GM23338 (cell line): ENCODE measurements at regions not wholly inside any gene's neighbourhood (a gene's known extent, or its start where the extent isn't known, plus 50 kb on each side); places are given as distances from the start of the nearest gene placed in this dataset.

ENCODE experiments used
- ATAC-seq: fragments of 200-7000 bp; cut with Tn5 transposase; 3 replicates; pipeline ENCODE4 v1.9.1; 2020
- DNase-seq: peaks from one replicate; pipeline ENCODE4 v3.0.0-alpha.2; 2015; ENCODE audit warnings: low spot score
- H2AFZ ChIP-seq: fragments of 200-600 bp; sonication (generic); 2 replicates; pipeline ENCODE4 v1.8.0; 2016; ENCODE audit warnings: antibody characterized with exemption, mild to moderate bottlenecking, moderate library complexity
- H3F3A ChIP-seq: fragments of 200-600 bp; sonication (generic); replicated peaks from 2 replicates; pipeline ENCODE4 v1.8.0; 2017; ENCODE audit warnings: antibody characterized with exemption, mixed run types, low read depth
- H3K27ac ChIP-seq: fragments of 200-600 bp; sonication (generic); 2 replicates; pipeline ENCODE4 v1.6.1; 2016; ENCODE audit warnings: low read depth
- H3K27me3 ChIP-seq: fragments of 200-600 bp; sonication (generic); 2 replicates; pipeline ENCODE4 v1.8.0; 2016; ENCODE audit warnings: mild to moderate bottlenecking, mixed run types, moderate library complexity; ENCODE audit not compliant: insufficient read depth
- H3K36me3 ChIP-seq: fragments of 200-600 bp; sonication (generic); 2 replicates; pipeline ENCODE4 v1.8.0; 2016; ENCODE audit warnings: mild to moderate bottlenecking; ENCODE audit not compliant: insufficient read depth
- H3K4me1 ChIP-seq: fragments of 200-600 bp; sonication (generic); 2 replicates; pipeline ENCODE4 v1.8.0; 2016; ENCODE audit warnings: mild to moderate bottlenecking, moderate library complexity; ENCODE audit not compliant: insufficient read depth
- H3K4me2 ChIP-seq: fragments of 200-600 bp; sonication (generic); 2 replicates; pipeline ENCODE4 v1.7.1; 2017; ENCODE audit warnings: mixed run types
- H3K4me3 ChIP-seq: fragments of 200-600 bp; sonication (generic); 2 replicates; pipeline ENCODE4 v1.6.1; 2016; ENCODE audit warnings: mixed run types
- H3K79me2 ChIP-seq: fragments of 200-600 bp; sonication (generic); replicated peaks from 2 replicates; pipeline ENCODE4 v1.8.0; 2017; ENCODE audit warnings: mild to moderate bottlenecking; ENCODE audit not compliant: insufficient read depth
- H3K9me2 ChIP-seq: fragments of 200-600 bp; sonication (generic); 2 replicates; pipeline ENCODE4 v1.8.0; 2017; ENCODE audit not compliant: insufficient read depth
- H4K20me1 ChIP-seq: fragments of 200-600 bp; sonication (generic); replicated peaks from 2 replicates; pipeline ENCODE4 v1.8.0; 2017; ENCODE audit warnings: mild to moderate bottlenecking; ENCODE audit not compliant: insufficient read depth
- H3K27ac Mint-ChIP-seq: 2 replicates; pipeline ENCODE4 v1.8.0; 2020; ENCODE audit warnings: inconsistent platforms, mild to moderate bottlenecking, moderate library complexity, mixed read lengths
- H3K27me3 Mint-ChIP-seq: 3 replicates; pipeline ENCODE4 v1.8.0; 2022; ENCODE audit warnings: low read depth, mild to moderate bottlenecking, moderate library complexity, mixed read lengths, inconsistent platforms; ENCODE audit not compliant: insufficient read depth, poor library complexity
- H3K36me3 Mint-ChIP-seq: 3 replicates; pipeline ENCODE4 v1.8.0; 2021; ENCODE audit warnings: low read depth, mild to moderate bottlenecking, inconsistent platforms, moderate library complexity, mixed read lengths
- H3K4me1 Mint-ChIP-seq: 3 replicates; pipeline ENCODE4 v1.8.0; 2020; ENCODE audit warnings: mild to moderate bottlenecking, inconsistent platforms, mixed read lengths
- H3K4me3 Mint-ChIP-seq: 3 replicates; pipeline ENCODE4 v1.8.0; 2021; ENCODE audit warnings: moderate library complexity, mild to moderate bottlenecking, inconsistent platforms, mixed read lengths
- H3K9me3 Mint-ChIP-seq: 3 replicates; pipeline ENCODE4 v1.8.0; 2020; ENCODE audit warnings: moderate library complexity, mild to moderate bottlenecking, inconsistent platforms, mixed read lengths
- EZH2 ChIP-seq: fragments of 200-600 bp; sonication (generic); IDR thresholded peaks from one replicate; pipeline ENCODE4 v1.8.0; 2017; ENCODE audit warnings: antibody characterized with exemption, mild to moderate bottlenecking, low read depth; ENCODE audit not compliant: unreplicated experiment
- EZH2phosphoT487 ChIP-seq: fragments of 200-600 bp; sonication (generic); IDR thresholded peaks from one replicate; pipeline ENCODE4 v1.8.1; 2018; ENCODE audit warnings: antibody characterized with exemption; ENCODE audit not compliant: unreplicated experiment
- NANOG ChIP-seq: IDR thresholded peaks from 2 replicates; pipeline ENCODE4 v1.6.1; 2016; ENCODE audit warnings: antibody characterized with exemption, borderline replicate concordance
- POLR2AphosphoS5 ChIP-seq: IDR thresholded peaks from 2 replicates; pipeline ENCODE4 v1.6.1; 2016; ENCODE audit warnings: antibody characterized with exemption, low read depth
- ZNF114 ChIP-seq: fragments of 250-450 bp; sonication (Bioruptor Pico); IDR thresholded peaks from 2 replicates; pipeline ENCODE4 v1.5.0; 2020; ENCODE audit warnings: mild to moderate bottlenecking, moderate library complexity
- ZNF462 ChIP-seq: fragments of 250-450 bp; sonication (Bioruptor Pico); IDR thresholded peaks from 2 replicates; pipeline ENCODE4 v1.5.0; 2020; ENCODE audit warnings: mild to moderate bottlenecking, moderate library complexity
- TF ChIP-seq, protein P1 (sequence below): IDR thresholded peaks from one replicate; pipeline ENCODE4 v1.6.1; 2018; ENCODE audit warnings: antibody characterized with exemption; ENCODE audit not compliant: unreplicated experiment
- TF ChIP-seq, protein P2 (sequence below): IDR thresholded peaks from 2 replicates; pipeline ENCODE4 v1.6.1; 2016; ENCODE audit warnings: antibody characterized with exemption

GRCh38 chr4:133668061-133668851 is 519.2 kb downstream of the PCDH10 start:
- peaks cover 7% of the 10 kb centered on the region; the same call in 1 of the 2 replicates for H3K9me2 ChIP-seq
- no peak overlapping the region for H3K4me2 ChIP-seq
- H4K20me1 ChIP-seq: no peaks in the 10 kb centered on the region
- Mint-ChIP-seq H3K27ac (no peak overlapping the region), H3K4me3 (no peak overlapping the region), H3K4me1 (peaks cover 12% of the 10 kb centered on the region), H3K27me3 (no peaks in the 10 kb centered on the region), H3K36me3 (no peaks in the 10 kb centered on the region), H3K9me3 (no peaks in the 10 kb centered on the region; the same call in 2 of the 3 replicates)
- no peaks in the 10 kb centered on the region for H3F3A ChIP-seq
- 0 out of 2 replicates have a peak, but pooled peaks cover 3% of the 10 kb centered on the region for H3K4me1 ChIP-seq
- H3K4me3 ChIP-seq: no peak overlapping the region
- TF ChIP-seq ZNF462 (CRISPR knock-in tag) (no peak), EZH2 (no peak), ZNF114 (no peak), EZH2phosphoT487 (no peak), POLR2AphosphoS5 (no peak), NANOG (no peak)
- TF ChIP-seq, protein P1, sequence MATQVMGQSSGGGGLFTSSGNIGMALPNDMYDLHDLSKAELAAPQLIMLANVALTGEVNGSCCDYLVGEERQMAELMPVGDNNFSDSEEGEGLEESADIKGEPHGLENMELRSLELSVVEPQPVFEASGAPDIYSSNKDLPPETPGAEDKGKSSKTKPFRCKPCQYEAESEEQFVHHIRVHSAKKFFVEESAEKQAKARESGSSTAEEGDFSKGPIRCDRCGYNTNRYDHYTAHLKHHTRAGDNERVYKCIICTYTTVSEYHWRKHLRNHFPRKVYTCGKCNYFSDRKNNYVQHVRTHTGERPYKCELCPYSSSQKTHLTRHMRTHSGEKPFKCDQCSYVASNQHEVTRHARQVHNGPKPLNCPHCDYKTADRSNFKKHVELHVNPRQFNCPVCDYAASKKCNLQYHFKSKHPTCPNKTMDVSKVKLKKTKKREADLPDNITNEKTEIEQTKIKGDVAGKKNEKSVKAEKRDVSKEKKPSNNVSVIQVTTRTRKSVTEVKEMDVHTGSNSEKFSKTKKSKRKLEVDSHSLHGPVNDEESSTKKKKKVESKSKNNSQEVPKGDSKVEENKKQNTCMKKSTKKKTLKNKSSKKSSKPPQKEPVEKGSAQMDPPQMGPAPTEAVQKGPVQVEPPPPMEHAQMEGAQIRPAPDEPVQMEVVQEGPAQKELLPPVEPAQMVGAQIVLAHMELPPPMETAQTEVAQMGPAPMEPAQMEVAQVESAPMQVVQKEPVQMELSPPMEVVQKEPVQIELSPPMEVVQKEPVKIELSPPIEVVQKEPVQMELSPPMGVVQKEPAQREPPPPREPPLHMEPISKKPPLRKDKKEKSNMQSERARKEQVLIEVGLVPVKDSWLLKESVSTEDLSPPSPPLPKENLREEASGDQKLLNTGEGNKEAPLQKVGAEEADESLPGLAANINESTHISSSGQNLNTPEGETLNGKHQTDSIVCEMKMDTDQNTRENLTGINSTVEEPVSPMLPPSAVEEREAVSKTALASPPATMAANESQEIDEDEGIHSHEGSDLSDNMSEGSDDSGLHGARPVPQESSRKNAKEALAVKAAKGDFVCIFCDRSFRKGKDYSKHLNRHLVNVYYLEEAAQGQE: no peak
- TF ChIP-seq, protein P2, sequence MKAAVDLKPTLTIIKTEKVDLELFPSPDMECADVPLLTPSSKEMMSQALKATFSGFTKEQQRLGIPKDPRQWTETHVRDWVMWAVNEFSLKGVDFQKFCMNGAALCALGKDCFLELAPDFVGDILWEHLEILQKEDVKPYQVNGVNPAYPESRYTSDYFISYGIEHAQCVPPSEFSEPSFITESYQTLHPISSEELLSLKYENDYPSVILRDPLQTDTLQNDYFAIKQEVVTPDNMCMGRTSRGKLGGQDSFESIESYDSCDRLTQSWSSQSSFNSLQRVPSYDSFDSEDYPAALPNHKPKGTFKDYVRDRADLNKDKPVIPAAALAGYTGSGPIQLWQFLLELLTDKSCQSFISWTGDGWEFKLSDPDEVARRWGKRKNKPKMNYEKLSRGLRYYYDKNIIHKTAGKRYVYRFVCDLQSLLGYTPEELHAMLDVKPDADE: no peak
- no peaks in the 10 kb centered on the region for H3K79me2 ChIP-seq
- no peaks in the 10 kb centered on the region for H3K36me3 ChIP-seq
- H3K27me3 ChIP-seq: no peaks in the 10 kb centered on the region
- ATAC-seq (peak; percentile 84), DNase-seq (peak; percentile 47)
- peak overlapping the region; percentile 98; the same call in 1 of the 2 replicates for H2AFZ ChIP-seq
- no peak overlapping the region for H3K27ac ChIP-seq
